Sigmoid colon (tissue), 6 donors: ENCODE measurements at regions not wholly inside any gene's neighbourhood (a gene's known extent, or its start where the extent isn't known, plus 50 kb on each side); places are given as distances from the start of the nearest gene placed in this dataset.

Experiments
- DNase-seq: peaks from one replicate; pipeline ENCODE4 v3.0.0-alpha.2; 2019
- H3K27ac ChIP-seq, 4 donors: fragments of 200-600 bp; sonication (generic); one replicate each; pipeline ENCODE4 v1.5.1; 2016 to 2019; ENCODE audit warnings: mild to moderate bottlenecking in 1 of 4
- H3K27me3 ChIP-seq, 3 donors: fragments of 200-600 bp; sonication (generic); one replicate each; pipeline ENCODE4 v1.5.1; 2019; ENCODE audit warnings: mild to moderate bottlenecking in 1 of 3
- H3K36me3 ChIP-seq, 4 donors: fragments of 200-600 bp; sonication (generic); one replicate each; pipeline ENCODE4 v1.5.1; 2016 to 2019
- H3K4me1 ChIP-seq, 4 donors: fragments of 200-600 bp; sonication (generic); one replicate each; pipeline ENCODE4 v1.5.1; 2017 to 2019
- H3K4me3 ChIP-seq, 4 donors: fragments of 200-600 bp; sonication (generic); one replicate each; pipeline ENCODE4 v1.5.1; 2017 to 2019; ENCODE audit warnings: mild to moderate bottlenecking in 2 of 4, moderate library complexity in 1 of 4
- H3K9me3 ChIP-seq, 4 donors: fragments of 200-600 bp in 3 of 4; sonication (generic) in 3 of 4; one replicate each; pipeline versions ENCODE4 v1.5.1 to v1.6.1; 2013 to 2019
- CTCF ChIP-seq, 4 experiments: fragments of 450-650 bp in 3 of 4; fragments of 200-600 bp in 1 of 4; IDR thresholded peaks; one replicate each; pipeline ENCODE4 v1.5.1; 2016 to 2019; ENCODE audit warnings: antibody characterized with exemption in 4 of 4, mild to moderate bottlenecking in 3 of 4, moderate library complexity in 2 of 4
- EP300 ChIP-seq, 4 donors: sonication (generic); formaldehyde crosslinking; IDR thresholded peaks; one replicate each; pipeline ENCODE4 v1.6.1; 2017; ENCODE audit warnings: antibody characterized with exemption in 4 of 4
- POLR2A ChIP-seq, 2 donors: fragments of 450-650 bp; IDR thresholded peaks; one replicate each; pipeline ENCODE4 v1.6.1; 2016; ENCODE audit warnings: antibody characterized with exemption in 2 of 2, mild to moderate bottlenecking in 2 of 2, moderate library complexity in 2 of 2
- POLR2AphosphoS5 ChIP-seq, 4 donors: sonication (generic); formaldehyde crosslinking; IDR thresholded peaks; one replicate each; pipeline ENCODE4 v1.6.1; 2017; ENCODE audit warnings: antibody characterized with exemption in 4 of 4
- WGBS, 2 donors: extraction: QIAGEN DNeasy Blood & Tissue Kit; methylation state at CpG; one replicate each; pipeline ENCODE4 v1.1.7; 2013; 5-methylcytosine and 5-hydroxymethylcytosine counted together
- intact Hi-C: fragments of 100-400 bp; cut with DNase I; formaldehyde crosslinking; loops from one replicate; pipeline ENCODE4 v1.15.1; 2023
- donor health status: healthy with polysubstance abuse.
- donor health status: healthy.

- Histone ChIP-seq H3K27me3 (peaks cover 0 to 47% (median 39%) of the 10 kb centered on the region in 3 donors), H3K36me3 (no peaks in the 10 kb centered on the region), H3K9me3 (no peaks in the 10 kb centered on the region), H3K4me3 (peak overlapping the region; percentile 59 to 84 (median 78)), H3K4me1 (peaks cover 2 to 23% (median 21%) of the 10 kb centered on the region in 4 donors), H3K27ac (peak overlapping the region; percentile 60 to 73 (median 65))
- DNase-seq, result no peak
- TF ChIP-seq POLR2AphosphoS5 (IDR thresholded peaks at IDR 0.05), result no peak
- no peak for TF ChIP-seq EP300 (IDR thresholded peaks at IDR 0.05)
- no peak for TF ChIP-seq CTCF (IDR thresholded peaks at IDR 0.05)
- no peak for TF ChIP-seq POLR2A (IDR thresholded peaks at IDR 0.05)
- WGBS, 2 donors, result 1 to 2% methylated on average over 93 of the region's 93 CpGs
- intact Hi-C loops, result loop anchor here (2.0 to 10.0 kb wide), 4 partner anchors 60 to 773 kb away; partner anchors contain the start of gene DCTD
Observed at GRCh38 chr4:182144626-182145333, 98.4 kb upstream of the TENM3 start.

GRCh38 chr4:182145334-182145905, 97.8 kb upstream of the TENM3 start:
- WGBS, 2 donors, result 5 to 12% methylated on average over 12 of the region's 12 CpGs
- peak overlapping the region in 2 of 4 donors; percentile 62 to 73 for H3K27ac ChIP-seq
- no peak for DNase-seq
- TF ChIP-seq POLR2A (IDR thresholded peaks at IDR 0.05) (no peak), EP300 (IDR thresholded peaks at IDR 0.05) (no peak), CTCF (IDR thresholded peaks at IDR 0.05) (no peak), POLR2AphosphoS5 (IDR thresholded peaks at IDR 0.05) (no peak)
- peaks cover 0 to 47% (median 39%) of the 10 kb centered on the region in 3 donors for H3K27me3 ChIP-seq
- peak overlapping the region; percentile 45 to 84 (median 78) for H3K4me3 ChIP-seq
- no peaks in the 10 kb centered on the region for H3K9me3 ChIP-seq
- intact Hi-C loops, result loop anchor here (2.0 to 10.0 kb wide), 3 partner anchors 59 to 659 kb away; no protein-coding TSS in a partner anchor
- H3K4me1 ChIP-seq, result peaks cover 2 to 23% (median 21%) of the 10 kb centered on the region in 4 donors
- H3K36me3 ChIP-seq, result no peaks in the 10 kb centered on the region

GRCh38 chr4:182147391-182147790, 95.8 kb upstream of the TENM3 start:
- Histone ChIP-seq H3K4me1 (peaks cover 2 to 23% (median 21%) of the 10 kb centered on the region in 4 donors), H3K27me3 (peaks cover 0 to 40% (median 39%) of the 10 kb centered on the region in 3 donors), H3K36me3 (no peaks in the 10 kb centered on the region)

GRCh38 chr4:182150645-182151044, 92.6 kb upstream of the TENM3 start:
- TF ChIP-seq CTCF (IDR thresholded peaks at IDR 0.05) (no peak), EP300 (IDR thresholded peaks at IDR 0.05) (no peak), POLR2A (IDR thresholded peaks at IDR 0.05) (no peak)
- no peak overlapping the region for H3K4me3 ChIP-seq
- 75 to 81% methylated on average over 3 of the region's 3 CpGs for WGBS, 2 donors
- no peaks in the 10 kb centered on the region for H3K4me1 ChIP-seq
- no peak for DNase-seq
- intact Hi-C loops, result no loop called here
- peaks cover 0 to 12% (median 10%) of the 10 kb centered on the region in 3 donors for H3K27me3 ChIP-seq
- no peak overlapping the region for H3K27ac ChIP-seq
- H3K9me3 ChIP-seq, result no peaks in the 10 kb centered on the region
- H3K36me3 ChIP-seq, result no peaks in the 10 kb centered on the region

More at GRCh38 chr4:182147391-182147790, 95.8 kb upstream of the TENM3 start:
- Histone ChIP-seq H3K9me3 (no peaks in the 10 kb centered on the region), H3K4me3 (no peak overlapping the region), H3K27ac (no peak overlapping the region)
- TF ChIP-seq POLR2A (IDR thresholded peaks at IDR 0.05), result no peak
- no peak for TF ChIP-seq CTCF (IDR thresholded peaks at IDR 0.05)
- TF ChIP-seq POLR2AphosphoS5 (IDR thresholded peaks at IDR 0.05), result no peak
- no peak for TF ChIP-seq EP300 (IDR thresholded peaks at IDR 0.05)
- DNase-seq, result no peak
- intact Hi-C loops, result loop anchor here (10.0 kb wide), 2 partner anchors 57 to 657 kb away; no protein-coding TSS in a partner anchor
- WGBS, 2 donors, result 44 to 74% methylated on average over 5 of the region's 5 CpGs
